ENCODE measurements at regions not wholly inside any gene's neighbourhood (a gene's known extent, or its start where the extent isn't known, plus 50 kb on each side); places are given as distances from the start of the nearest gene placed in this dataset.
"Not testable (repeated sequence)": the region's sequence is repeated elsewhere in the genome, so short reads cannot be mapped to it uniquely, and the experiment has no call there.

- not testable (repeated sequence) for TF ChIP-seq CTCF, POLR2A (IDR thresholded peaks at IDR 0.05)
Observed at GRCh38 chr3:101917761-101918160, 68.4 kb downstream of the NFKBIZ start.
